HL-60 (cell line): ENCODE measurements at regions not wholly inside any gene's neighbourhood (a gene's known extent, or its start where the extent isn't known, plus 50 kb on each side); places are given as distances from the start of the nearest gene placed in this dataset.
"Not testable (repeated sequence)": the region's sequence is repeated elsewhere in the genome, so short reads cannot be mapped to it uniquely, and the experiment has no call there.

ENCODE experiments used
- GABPA ChIP-seq: IDR thresholded peaks from 2 replicates; pipeline ENCODE4 v1.6.1; 2012; ENCODE audit warnings: low read depth
- POLR2AphosphoS5 ChIP-seq: IDR thresholded peaks from 2 replicates; pipeline ENCODE4 v1.6.1; 2012; ENCODE audit warnings: low read depth
- TF ChIP-seq, protein P1 (sequence below): IDR thresholded peaks from one replicate; pipeline ENCODE4 v1.5.1; 2011; ENCODE audit warnings: low read length, control low read depth, inconsistent platforms; ENCODE audit not compliant: insufficient read depth
- TF ChIP-seq, protein P2 (sequence below): IDR thresholded peaks from 2 replicates; pipeline ENCODE4 v1.6.1; 2012; ENCODE audit warnings: low read depth; ENCODE audit not compliant: insufficient replicate concordance

DNA sequence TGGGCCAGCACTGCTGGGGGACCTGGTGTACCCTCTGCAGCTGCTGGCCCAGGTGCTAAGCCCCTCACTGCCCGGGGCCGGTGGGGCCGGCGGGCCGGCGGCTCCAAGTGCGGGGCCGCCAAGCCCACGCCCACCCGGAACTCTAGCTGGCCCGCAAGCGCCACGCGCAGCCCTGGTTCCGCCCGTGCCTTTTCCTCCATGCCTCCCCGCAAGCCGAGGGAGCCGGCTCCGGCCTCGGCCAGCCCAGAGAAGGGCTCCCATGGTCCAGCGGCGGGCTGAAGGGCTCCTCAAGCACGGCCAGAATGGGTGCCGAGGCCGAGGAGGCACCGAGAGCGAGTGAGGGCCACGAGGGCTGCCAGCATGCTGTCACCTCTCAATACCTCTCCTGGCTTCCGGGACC lies 194.9 kb downstream of the STK31 start:
- TF ChIP-seq, protein P1, sequence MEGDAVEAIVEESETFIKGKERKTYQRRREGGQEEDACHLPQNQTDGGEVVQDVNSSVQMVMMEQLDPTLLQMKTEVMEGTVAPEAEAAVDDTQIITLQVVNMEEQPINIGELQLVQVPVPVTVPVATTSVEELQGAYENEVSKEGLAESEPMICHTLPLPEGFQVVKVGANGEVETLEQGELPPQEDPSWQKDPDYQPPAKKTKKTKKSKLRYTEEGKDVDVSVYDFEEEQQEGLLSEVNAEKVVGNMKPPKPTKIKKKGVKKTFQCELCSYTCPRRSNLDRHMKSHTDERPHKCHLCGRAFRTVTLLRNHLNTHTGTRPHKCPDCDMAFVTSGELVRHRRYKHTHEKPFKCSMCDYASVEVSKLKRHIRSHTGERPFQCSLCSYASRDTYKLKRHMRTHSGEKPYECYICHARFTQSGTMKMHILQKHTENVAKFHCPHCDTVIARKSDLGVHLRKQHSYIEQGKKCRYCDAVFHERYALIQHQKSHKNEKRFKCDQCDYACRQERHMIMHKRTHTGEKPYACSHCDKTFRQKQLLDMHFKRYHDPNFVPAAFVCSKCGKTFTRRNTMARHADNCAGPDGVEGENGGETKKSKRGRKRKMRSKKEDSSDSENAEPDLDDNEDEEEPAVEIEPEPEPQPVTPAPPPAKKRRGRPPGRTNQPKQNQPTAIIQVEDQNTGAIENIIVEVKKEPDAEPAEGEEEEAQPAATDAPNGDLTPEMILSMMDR, result not testable (repeated sequence)
- TF ChIP-seq, protein P2, sequence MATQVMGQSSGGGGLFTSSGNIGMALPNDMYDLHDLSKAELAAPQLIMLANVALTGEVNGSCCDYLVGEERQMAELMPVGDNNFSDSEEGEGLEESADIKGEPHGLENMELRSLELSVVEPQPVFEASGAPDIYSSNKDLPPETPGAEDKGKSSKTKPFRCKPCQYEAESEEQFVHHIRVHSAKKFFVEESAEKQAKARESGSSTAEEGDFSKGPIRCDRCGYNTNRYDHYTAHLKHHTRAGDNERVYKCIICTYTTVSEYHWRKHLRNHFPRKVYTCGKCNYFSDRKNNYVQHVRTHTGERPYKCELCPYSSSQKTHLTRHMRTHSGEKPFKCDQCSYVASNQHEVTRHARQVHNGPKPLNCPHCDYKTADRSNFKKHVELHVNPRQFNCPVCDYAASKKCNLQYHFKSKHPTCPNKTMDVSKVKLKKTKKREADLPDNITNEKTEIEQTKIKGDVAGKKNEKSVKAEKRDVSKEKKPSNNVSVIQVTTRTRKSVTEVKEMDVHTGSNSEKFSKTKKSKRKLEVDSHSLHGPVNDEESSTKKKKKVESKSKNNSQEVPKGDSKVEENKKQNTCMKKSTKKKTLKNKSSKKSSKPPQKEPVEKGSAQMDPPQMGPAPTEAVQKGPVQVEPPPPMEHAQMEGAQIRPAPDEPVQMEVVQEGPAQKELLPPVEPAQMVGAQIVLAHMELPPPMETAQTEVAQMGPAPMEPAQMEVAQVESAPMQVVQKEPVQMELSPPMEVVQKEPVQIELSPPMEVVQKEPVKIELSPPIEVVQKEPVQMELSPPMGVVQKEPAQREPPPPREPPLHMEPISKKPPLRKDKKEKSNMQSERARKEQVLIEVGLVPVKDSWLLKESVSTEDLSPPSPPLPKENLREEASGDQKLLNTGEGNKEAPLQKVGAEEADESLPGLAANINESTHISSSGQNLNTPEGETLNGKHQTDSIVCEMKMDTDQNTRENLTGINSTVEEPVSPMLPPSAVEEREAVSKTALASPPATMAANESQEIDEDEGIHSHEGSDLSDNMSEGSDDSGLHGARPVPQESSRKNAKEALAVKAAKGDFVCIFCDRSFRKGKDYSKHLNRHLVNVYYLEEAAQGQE, result not testable (repeated sequence)
- TF ChIP-seq GABPA, POLR2AphosphoS5: not testable (repeated sequence)
